ENCODE measurements at regions not wholly inside any gene's neighbourhood (a gene's known extent, or its start where the extent isn't known, plus 50 kb on each side); places are given as distances from the start of the nearest gene placed in this dataset.
A peak's percentile ranks its signal among the peaks of the same experiment; 100 is the strongest.

- no peak for TF ChIP-seq BCLAF1 (IDR thresholded peaks at IDR 0.05)
- no peak for TF ChIP-seq ZNF891 (CRISPR knock-in tag; IDR thresholded peaks at IDR 0.05)
- TF ChIP-seq TGIF2 (CRISPR knock-in tag; IDR thresholded peaks at IDR 0.05) = no peak
These were observed 77.4 kb upstream of the CLDN14 start (continued) for GRCh38 chr21:36557316-36557715.

GRCh38 chr21:36560933-36561575, 81.1 kb upstream of the CLDN14 start:
- 15% methylated on average over 5 of the region's 7 CpGs for WGBS (ENCODE audit: low lambda C conversion rate)
- POLR2A ChIA-PET = no interaction called here
- Histone ChIP-seq H3K9ac (ENCODE audit: insufficient read depth, low read depth, low read length) (no peak overlapping the region), H3K9me3 (ENCODE audit: low read length) (no peaks in the 10 kb centered on the region), H2AFZ (ENCODE audit: low read length) (no peak overlapping the region), H3K27me3 (ENCODE audit: control insufficient read depth in 1 of 2, insufficient read depth in 2 of 2, low read length in 2 of 2) (peaks cover 0 to 32% of the 10 kb centered on the region in 2 experiments; a peak in 2 of 5 replicates), H4K20me1 (ENCODE audit: insufficient read depth, low read length) (no peaks in the 10 kb centered on the region), H3K4me2 (ENCODE audit: low read depth, low read length) (no peak overlapping the region), H3K27ac (ENCODE audit: extremely low read length, insufficient read depth, low read length) (no peak overlapping the region), H3K4me3 (replicated peaks in 1 of 3; ENCODE audit: insufficient read depth in 1 of 3, low read depth in 2 of 3, low read length in 3 of 3) (no peak overlapping the region), H3K4me1 (ENCODE audit: insufficient read depth, low read length) (no peaks in the 10 kb centered on the region), H3K36me3 (replicated peaks in 1 of 2; ENCODE audit: control insufficient read depth in 1 of 2, insufficient read depth in 2 of 2, low read length in 2 of 2) (no peaks in the 10 kb centered on the region), H3K79me2 (ENCODE audit: insufficient read depth, low read length) (no peaks in the 10 kb centered on the region)
- no peak for ATAC-seq
- DNase-seq (ENCODE audit: low spot score) = no peak
- intact Hi-C loops (cut with micrococcal nuclease; ENCODE audit: unreplicated experiment) = no loop called here
- in situ Hi-C loops (cut with HindIII; ENCODE audit: extremely low pct_ligation_motif_present, low pct_unique_long_range_greater_than_20kb) = no loop called here
- TF ChIP-seq SKIL (CRISPR knock-in tag; IDR thresholded peaks at IDR 0.05; ENCODE audit: borderline replicate concordance) (no peak), CEBPB (IDR thresholded peaks at IDR 0.05; ENCODE audit: borderline replicate concordance, low read depth, low read length) (peak; percentile 73)
- CTCF ChIA-PET (ENCODE audit: low intra/inter-chr PET ratio, low total read pairs) = no interaction called here
- no TSS peak for BruUV-seq (replicated peaks)
- FAIRE-seq = no peak

Measured in HepG2 (cell line).